ENCODE measurements at regions not wholly inside any gene's neighbourhood (a gene's known extent, or its start where the extent isn't known, plus 50 kb on each side); places are given as distances from the start of the nearest gene placed in this dataset.

DNA sequence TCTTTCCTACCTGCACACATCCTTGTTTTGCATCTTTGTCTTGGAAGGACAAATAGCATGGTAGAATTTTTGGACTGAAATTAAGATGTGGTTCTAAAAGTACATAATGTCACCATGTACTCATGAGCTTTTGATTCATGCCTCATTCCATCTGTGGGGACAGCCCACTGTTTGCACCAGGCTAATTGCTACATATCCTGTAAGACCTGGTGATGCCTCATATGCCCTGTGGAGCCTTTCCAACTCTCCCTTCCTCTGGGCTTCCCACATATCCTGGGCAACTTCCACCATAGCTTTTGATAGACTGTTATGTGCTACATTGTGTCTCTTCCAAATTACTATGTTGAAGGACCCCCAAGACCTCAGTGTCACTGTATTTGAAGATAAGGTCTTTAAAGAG is 213.6 kb upstream of the PREP start:
- no peak for DNase-seq (ENCODE audit: low read depth in 2 of 2)

DNA sequence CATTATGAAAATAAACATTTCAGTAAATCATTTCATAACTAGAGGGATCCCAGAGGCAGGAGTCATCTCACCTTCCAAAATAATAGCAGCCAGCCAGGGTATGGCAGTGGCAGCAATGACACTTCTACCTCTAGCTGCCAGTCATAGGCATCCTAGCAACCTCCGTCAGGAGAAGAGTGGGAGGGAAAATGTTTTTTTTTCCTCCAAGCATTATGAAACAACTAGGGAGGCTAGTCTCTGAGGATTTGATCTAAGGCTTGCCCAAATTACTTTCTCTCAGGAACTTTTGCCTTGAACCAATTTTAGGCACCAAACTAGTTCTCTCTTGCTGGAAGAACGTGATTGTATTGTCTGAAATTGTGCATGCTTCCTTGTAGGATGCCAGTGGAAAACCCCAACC is 208.7 kb upstream of the PREP start:
- no peak for DNase-seq (ENCODE audit: low read depth in 2 of 2)

DNA sequence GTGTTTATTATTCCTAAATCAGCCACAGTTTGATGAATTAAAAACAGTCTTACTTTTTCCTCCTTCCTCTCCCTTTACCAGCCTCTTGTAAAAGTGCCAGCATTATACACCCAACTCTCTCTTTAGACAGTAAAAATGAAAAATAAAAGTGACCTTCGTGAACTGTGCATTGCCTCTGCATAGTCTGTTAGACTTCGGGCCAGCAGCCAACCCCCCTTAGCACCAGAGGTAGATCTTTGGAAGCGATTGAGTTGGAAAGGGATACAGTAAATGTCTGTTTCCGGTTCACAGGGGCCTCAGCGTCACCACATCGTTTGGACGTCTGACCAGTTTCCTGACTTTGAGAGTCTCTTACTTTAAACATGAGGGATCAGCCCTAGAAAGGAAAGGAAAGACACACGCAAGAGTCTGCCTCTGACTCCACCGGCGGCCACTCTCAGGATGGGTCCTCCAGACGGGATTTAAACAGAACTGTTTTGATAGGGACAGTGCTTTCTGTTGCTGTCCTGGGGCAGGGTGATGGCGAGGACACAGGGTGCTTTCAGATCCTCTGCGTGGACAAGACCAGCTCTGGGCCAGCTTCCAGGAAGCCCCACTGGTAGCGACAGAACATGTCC is 206.6 kb upstream of the PREP start:
- no peak for DNase-seq (ENCODE audit: low read depth in 2 of 2)

DNA sequence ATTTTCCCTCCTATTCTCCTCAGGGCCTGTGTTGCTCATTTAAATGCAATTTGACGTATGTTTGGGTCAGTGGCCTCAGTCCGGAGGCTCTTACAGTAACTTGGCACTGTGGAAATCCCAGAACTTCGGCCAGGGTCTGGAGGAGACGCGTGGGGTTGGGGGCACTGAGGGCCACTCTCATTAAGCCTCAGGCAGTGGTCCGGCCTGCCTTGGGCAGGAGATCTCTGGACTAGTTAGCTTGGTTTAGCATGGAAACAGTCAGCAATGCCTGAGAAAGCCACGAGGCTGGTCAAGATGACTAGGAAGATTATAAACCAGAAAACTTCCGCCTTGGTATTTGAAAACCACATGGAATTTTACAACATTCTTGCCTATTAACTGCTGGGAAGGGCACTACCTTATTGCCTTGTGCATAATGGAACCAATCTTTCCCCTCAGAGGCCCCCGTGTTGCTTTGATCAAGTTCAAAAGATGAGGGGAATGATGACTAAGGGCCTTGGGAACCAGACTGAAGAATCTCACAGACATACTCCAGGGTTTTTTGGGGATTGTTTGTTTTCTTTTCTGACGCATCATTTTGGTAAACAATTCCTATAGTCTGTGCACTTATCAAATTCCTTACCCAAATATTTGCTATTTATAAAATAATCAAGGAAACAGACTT is 206.0 kb upstream of the PREP start:
- DNase-seq (ENCODE audit: low read depth in 2 of 2): no peak

DNA sequence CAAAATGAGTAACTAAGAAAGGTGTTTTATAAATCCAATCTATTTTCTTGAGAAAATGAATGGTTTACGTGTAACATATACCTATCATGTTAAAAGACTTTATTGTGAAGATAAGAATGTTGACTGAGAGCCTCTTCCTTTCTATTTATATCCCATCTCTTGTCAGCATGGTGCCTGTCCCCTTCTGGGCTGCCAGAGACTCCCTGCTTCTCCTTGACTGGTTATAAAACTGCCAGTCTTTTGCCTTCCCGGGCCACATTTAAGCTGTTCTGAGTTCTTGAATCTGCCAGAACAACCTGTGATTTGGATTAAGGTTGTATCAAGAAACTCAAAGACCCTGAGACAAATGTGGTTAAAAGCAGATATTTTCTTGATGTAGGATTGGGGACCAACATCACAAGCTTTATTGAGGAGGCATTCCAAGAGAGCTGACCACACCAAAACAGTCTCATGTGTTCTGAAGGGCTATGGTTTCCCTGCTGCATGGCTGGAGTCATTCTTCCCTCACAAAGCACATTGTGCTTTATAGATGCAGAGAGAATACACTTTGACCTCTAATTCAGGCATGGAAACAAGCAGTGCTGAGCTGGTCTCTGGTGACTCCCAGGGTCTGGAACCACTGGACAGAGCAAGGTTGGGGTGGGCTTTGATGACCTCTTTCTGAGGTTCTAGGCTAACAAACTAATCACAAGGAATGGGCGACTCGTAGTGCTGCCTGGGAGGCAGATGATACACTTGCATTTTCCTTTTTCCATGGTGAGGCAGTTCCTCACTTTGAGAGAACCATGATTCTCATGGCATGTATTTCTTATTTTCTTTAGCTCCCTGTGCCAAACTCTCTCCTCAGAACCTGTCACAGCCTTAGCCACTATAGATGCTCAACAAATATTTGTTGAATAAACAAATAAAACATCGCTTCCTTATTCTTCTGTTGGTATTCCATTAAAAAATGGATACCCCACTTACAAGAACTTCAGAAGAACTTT is 205.0 kb upstream of the PREP start:
- DNase-seq (ENCODE audit: low read depth in 2 of 2): no peak

DNA sequence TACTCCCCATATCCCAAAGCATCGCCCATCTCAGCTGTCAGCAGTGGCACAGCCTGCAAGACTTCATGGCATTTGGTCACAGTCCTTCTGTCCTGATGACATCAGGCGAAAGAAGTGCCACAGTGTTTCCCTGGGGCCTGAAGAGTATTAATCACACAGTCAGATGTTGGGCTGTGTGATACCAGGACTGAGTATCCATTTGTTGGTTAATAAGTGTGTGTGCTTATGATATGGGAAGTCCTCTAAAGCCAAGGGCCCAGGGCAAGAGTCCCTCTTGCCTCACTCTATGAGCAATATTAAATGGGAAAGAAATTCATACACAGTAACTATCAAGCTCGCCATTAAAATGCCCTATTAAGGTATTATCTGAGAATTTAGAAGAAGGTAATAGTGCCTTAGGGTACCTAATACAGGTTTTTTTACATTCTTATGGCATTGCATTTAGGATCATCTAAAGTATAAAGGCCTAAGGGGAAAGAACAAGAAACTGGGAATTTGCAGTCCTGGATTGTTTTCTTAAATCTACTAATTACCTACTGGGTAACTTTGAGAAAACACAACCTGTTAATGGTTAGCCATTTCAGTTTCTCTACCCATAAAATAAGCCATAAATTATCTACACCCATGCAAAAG is 204.1 kb upstream of the PREP start:
- DNase-seq (ENCODE audit: low read depth in 2 of 2): no peak

DNA sequence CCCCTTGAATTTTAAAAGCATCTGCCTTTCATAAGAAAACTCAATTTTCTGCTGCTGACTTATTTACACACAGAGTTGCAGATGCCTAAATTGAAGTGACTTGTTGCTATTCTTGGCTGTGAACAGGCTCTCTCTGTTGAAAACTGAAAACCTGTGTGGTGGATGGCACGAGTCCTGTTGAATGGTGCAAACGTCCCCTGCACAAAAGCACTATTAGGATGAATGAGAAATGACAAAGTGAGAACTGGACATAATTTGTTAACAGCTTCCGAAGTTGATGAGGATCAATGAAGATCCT is 201.7 kb upstream of the PREP start:
- no peak for DNase-seq (ENCODE audit: low read depth in 2 of 2)

DNA sequence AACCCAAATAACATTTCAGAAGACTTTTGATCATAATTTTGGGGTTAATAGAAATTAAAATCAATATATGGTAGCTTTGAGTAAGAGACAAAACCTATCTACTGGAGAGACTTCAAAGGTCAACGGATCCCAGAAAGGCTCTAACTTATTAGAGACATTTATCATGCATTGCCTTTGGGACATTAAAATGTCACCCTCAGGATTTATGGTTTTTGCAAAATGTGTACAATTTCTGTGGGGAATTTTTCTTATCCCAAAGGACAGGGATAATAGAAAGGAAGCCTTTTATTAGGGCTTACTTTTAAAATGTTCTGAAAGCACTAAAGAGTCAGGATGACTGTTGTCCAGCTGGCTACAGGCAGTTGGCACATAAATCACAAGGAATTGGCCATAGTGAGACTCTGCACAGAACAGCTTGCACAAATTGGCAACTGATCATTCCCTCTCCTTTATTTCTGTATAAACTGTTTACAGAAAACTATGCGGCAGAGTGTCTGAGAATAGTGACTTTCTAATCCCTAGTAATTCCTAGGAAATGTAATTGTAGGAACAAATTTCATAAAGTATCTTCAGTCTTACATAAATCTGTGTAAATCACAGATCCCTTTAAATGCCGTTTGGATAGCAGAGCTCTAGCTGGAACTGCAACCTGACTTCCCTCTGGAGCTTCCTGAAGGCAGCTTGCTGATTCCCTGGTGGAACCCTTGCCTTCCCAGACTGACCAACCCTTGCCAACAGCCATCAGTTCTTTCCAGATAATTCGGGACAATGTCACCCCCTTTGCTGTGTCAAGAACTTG is 201.1 kb upstream of the PREP start:
- DNase-seq (ENCODE audit: low read depth in 2 of 2): no peak

DNA sequence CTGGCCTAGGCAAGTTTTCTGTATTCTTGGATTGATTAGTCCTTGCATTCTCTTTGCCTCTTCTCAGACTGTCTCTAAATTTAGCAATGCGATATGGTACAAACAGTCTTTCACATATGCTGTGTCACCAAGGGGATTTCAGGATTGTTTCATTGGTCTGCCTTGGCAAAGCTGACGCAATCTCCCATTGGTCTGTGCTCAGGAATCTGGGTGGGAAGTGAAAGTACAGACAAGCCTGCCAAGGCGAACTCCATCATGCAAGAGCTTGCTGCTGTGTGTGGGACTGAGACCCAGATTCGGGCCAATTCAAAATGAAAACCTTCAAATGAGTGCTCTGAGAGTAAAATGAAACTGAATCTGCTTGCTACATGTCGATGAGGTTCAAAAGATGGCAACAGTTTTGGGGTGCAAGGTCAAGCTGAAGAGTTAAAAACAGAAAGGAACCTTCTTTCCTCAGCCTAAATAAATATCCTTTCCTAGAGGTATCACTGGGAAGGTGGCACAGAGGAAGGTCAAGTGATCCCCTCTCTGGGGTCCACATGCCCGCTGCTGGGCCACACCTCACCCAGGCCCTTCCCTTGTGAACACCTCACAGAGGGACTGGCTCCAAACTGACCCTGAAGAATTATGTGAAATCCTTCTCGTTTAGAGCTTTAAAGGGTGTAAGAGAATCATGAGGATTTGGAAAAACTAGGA is 198.8 kb upstream of the PREP start:
- peak; percentile 33 to 34 for DNase-seq (ENCODE audit: low read depth in 2 of 2)

DNA sequence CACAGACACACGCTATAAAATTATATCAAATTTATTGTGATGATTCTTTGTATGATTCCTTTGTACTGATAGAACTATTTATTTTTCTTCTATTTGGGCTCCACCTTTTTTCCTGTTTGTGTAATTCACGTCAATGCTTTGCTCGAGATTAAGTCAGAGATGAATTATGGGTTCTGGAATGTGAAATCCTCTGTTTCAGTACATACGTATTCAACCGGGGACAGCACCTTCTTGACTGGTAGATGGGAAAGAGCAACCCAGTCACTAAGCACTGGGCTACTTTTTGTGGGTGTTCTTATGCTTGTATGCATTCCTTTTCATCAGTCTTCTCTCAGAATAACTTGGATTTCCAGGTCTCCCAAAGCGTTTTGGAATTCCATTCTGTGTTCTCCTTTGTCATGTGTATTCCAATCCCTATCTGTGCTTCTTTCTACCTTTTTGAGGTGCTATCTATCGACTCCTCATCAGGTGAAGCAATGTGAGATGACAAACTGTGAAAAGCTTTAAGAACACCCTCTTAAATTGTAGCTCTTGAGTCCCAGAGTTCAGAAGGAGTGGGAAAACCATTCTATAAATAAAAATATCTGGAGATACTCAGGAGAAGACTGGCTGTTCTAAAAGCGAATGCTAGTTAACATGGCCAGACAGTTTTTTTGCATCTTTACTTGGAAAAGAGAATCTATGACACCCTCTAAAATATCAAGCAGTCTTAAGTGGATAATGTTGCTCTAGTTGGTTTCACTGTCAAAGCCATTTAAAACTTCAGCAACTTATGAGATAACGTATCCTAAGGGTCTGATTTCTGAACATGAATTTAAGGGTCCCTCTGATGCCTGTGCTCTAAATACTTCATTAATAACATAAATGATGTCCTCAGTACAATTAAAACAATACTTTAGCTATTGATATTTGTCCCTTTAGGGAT is 197.7 kb upstream of the PREP start:
- no peak for DNase-seq (ENCODE audit: low read depth in 2 of 2)

DNA sequence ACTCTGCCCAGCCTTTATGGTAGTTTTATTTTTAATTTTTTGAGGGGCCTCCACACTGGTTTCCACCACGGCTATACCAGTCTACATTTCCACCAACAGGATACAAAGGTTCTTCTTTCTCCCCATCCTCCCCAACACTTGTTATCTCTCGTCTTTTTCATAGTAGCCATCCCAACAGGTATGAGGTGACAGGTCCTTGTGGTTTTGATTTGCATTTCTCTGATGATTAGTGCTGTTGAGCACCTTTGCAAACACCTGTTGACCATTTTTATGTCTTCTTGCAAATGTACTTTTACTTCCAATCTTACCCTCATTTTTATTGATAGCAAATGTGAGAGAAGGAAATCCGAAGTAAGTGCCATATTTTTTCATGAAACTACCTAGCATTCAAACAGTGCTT is 195.4 kb upstream of the PREP start:
- DNase-seq (ENCODE audit: low read depth in 2 of 2): no peak

DNA sequence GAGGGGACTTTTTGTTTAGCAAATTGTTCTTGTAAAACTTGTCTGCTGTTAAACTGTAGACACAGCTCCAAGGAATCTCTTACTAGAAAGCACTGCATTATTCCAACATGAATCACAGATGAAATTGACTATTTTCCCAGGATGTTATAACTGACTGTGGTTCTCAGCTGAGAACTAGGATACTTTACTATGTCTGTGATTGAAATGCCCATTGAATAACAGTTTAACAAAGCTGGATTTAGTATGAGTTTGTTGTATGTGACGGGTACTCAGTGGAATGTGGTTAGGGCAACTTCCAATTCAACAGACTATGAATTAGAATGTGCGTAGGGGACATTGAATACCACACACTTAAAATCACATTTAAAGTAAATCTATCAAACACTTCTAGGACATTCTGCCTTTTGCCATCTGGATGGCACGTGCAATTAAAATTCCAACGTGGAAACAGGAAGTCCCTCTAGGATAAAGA is 193.4 kb upstream of the PREP start:
- DNase-seq (ENCODE audit: low read depth in 2 of 2): no peak

DNA sequence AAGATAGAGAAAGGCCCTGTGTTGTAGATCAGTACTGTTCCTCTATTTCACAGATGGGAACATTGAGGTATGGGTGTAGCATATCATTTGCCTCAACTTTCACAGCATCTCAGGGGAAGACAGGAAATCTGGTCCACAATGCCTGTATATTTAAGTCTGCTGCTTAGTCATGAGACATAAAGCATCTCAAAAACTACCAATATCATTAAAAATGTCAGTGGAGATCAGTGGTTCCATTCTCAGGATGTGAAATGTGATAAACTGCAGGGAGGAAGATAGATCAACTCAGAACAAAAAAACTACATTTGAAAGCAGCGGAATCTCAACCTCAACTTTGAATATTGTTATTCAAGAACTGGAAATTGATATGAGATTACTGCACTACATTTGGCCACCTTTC is 192.9 kb upstream of the PREP start:
- DNase-seq (ENCODE audit: low read depth in 2 of 2): no peak

DNA sequence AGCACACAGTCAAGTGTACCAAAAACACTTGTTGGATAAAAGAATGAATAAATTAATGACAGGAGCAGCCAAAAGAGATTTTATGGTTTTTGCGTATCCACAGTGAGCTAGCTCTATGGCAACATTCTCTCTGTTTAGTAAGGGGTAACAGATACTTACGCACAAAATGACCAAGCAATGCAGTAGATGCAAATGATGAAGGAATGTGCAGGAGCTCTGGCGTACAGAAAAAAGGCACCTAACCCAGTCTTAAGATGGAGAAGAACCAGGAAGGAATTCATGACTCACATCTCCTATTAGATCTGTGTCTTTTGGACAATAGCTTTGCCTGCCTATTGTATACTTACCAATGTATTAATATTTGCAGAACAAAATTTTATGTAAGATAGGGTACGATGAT is 191.9 kb upstream of the PREP start:
- DNase-seq (ENCODE audit: low read depth in 2 of 2): no peak

DNA sequence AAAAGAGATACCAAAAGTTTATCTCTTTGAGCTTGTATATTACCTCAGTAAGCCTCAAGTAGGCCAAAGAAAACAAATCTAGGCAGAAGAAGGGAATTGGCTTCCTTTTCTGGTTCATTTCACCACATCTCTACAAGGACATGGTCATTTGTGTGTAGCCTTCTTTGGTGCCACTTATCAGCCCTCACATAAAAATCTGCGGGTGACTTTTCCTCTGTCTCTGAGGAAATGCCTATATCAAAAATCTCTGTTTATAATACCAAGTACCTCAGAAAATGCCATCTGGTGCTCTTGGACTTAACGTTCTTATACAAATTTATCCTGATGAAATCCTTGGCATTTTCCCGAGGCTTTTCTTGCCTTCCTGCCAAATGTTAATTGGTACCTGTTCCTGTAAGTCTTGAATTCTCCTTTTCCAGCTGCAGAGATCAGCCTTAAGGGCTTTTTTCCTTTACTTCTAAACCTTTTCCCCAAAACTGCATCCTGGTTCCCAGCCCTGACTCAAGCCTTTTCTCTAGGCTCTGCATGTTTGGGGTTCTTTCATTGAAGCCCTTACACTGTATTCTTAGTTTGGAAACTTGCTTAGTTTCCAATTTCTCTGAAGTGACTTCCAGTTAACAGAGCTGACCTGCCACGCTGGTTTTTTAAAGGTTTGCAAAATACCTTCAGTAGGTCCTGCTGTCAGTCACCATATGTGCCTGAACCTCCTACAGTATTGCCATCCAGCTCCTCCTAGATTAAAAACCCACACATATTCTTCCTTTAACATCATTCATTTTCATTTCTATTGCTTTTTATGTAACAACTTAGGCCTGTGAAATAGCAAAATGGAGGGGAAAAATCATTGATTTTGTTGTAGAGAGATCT is 191.2 kb upstream of the PREP start:
- no peak for DNase-seq (ENCODE audit: low read depth in 2 of 2)

DNA sequence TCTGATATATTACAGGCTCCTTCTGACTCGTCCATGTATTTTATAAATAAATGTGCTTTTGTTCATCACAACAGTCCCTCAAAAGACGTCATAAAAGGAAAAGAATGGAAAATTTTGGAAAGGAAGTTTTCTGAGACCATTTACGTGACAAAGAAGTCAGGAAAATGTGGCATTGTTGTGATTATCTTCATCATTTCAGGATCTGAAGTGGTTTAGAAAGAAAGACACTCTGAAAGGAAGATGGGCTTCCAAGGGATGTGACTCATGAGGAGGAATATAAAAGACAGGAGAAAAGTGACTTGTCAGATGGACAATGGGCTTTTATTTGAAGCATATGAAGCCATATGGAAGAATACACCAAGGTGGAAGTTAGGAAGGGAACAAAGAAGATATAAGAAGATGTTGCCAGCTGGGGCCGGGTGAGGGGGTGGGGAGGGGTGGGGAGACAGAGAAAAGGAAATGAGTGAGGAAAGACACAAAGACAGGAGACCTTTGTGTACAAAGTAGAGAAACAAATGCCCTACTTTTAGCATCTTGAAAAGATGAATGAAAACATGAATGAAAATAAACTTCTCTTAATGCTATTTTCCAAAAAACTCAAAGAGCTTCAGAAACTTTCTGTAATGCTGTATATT is 190.3 kb upstream of the PREP start:
- no peak for DNase-seq (ENCODE audit: low read depth in 2 of 2)

DNA sequence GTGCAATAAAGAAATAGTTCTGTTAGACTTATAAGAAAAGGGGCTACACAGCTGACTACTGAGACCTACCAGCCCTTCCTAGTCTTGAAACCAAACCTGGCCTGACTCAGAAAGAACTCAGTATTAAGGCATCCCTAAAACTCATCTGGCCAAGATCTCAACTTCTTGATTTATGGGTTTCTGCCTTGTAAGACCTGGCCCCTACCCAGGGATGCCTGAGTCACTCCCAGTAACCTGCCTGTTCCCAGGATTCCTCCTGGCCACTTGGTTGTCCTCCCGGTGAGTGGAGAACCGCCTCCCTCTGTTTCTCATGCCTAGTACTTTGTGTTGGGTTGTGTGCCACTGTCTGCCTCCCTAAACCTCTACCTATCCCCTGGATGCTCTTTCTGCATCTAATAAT is 189.4 kb upstream of the PREP start:
- DNase-seq (ENCODE audit: low read depth in 2 of 2): no peak

DNA sequence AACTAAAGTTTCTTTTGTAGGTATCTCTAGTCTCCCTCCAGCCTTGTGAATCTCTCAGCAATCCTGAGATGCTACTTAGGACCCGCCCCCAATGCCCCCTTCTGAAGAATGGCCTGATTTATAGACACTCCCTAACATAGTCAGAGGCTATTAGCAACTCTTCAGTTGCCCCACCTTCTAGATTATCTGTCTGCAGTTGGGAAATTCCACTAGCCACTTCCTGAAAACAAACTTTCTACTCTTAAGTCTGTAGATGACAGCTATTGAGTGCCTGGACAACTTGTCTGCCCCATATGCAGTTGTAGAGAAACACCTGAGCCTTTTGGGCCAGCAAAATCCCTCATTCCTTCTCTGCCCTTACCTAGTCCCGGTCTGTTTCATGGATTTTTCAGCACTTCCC is 188.2 kb upstream of the PREP start:
- no peak for DNase-seq (ENCODE audit: low read depth in 2 of 2)

Data from stimulated activated CD4-positive, alpha-beta T cell treated with anti-CD3 and anti-CD28 coated beads, Interleukin-15, amount 100 ng/mL, for 48 hours (primary cell).